ENCODE measurements at regions not wholly inside any gene's neighbourhood (a gene's known extent, or its start where the extent isn't known, plus 50 kb on each side); places are given as distances from the start of the nearest gene placed in this dataset.

DNA sequence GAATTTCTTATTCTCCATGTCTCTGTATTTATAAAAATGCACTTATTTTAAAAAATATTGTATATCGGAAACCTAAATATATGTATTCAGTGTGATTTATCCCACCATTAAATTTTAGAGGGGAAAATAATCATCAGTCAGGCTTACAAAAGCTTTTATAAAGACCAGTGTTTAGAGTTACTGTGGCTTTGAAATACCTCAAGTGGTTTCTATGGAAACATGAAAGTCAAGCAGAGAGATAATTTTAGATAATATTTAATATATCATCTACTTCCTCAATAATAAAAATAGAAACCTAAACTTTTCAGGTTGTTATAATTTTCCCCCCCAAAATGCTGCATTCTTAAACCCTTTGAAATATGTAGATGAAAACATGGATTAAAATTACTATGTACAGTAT, 332.9 kb upstream of the PITX2 start:
- TF ChIP-seq, protein P1, sequence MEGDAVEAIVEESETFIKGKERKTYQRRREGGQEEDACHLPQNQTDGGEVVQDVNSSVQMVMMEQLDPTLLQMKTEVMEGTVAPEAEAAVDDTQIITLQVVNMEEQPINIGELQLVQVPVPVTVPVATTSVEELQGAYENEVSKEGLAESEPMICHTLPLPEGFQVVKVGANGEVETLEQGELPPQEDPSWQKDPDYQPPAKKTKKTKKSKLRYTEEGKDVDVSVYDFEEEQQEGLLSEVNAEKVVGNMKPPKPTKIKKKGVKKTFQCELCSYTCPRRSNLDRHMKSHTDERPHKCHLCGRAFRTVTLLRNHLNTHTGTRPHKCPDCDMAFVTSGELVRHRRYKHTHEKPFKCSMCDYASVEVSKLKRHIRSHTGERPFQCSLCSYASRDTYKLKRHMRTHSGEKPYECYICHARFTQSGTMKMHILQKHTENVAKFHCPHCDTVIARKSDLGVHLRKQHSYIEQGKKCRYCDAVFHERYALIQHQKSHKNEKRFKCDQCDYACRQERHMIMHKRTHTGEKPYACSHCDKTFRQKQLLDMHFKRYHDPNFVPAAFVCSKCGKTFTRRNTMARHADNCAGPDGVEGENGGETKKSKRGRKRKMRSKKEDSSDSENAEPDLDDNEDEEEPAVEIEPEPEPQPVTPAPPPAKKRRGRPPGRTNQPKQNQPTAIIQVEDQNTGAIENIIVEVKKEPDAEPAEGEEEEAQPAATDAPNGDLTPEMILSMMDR (IDR thresholded peaks at IDR 0.05; ENCODE audit: insufficient read depth, low read length, poor library complexity, severe bottlenecking) = no peak
- no peak for TF ChIP-seq EZH2phosphoT487 (conservative IDR thresholded peaks at IDR 0.05; ENCODE audit: low read length)
